Endodermal cell (in vitro differentiated cells): ENCODE measurements at regions not wholly inside any gene's neighbourhood (a gene's known extent, or its start where the extent isn't known, plus 50 kb on each side); places are given as distances from the start of the nearest gene placed in this dataset.

Source experiments
- DNase-seq: peaks from one replicate; pipeline ENCODE4 v3.0.0-alpha.2; 2017
- H3K27ac ChIP-seq: 2 replicates; pipeline ENCODE4 v1.5.1; 2013; ENCODE audit warnings: mild to moderate bottlenecking, low read depth, low read length, moderate library complexity
- H3K27me3 ChIP-seq: 2 replicates; pipeline ENCODE4 v1.6.1; 2013; ENCODE audit warnings: mild to moderate bottlenecking, low read length, moderate library complexity; ENCODE audit not compliant: insufficient read depth, control insufficient read depth, poor library complexity, severe bottlenecking
- H3K36me3 ChIP-seq: 2 replicates; pipeline ENCODE4 v1.7.0; 2013; ENCODE audit warnings: mild to moderate bottlenecking, low read length, moderate library complexity; ENCODE audit not compliant: control insufficient read depth, insufficient read depth
- H3K4me1 ChIP-seq: one replicate; pipeline ENCODE4 v1.7.0; 2013; ENCODE audit warnings: low read length; ENCODE audit not compliant: control insufficient read depth, insufficient read depth
- H3K4me3 ChIP-seq: 2 replicates; pipeline ENCODE4 v1.5.1; 2013; ENCODE audit warnings: mild to moderate bottlenecking, low read length, moderate library complexity
- H3K9ac ChIP-seq: 2 replicates; pipeline ENCODE4 v1.6.1; 2013; ENCODE audit warnings: mild to moderate bottlenecking, low read length, moderate library complexity; ENCODE audit not compliant: poor library complexity, severe bottlenecking; ENCODE audit errors: extremely low read depth
- H3K9me3 ChIP-seq: 2 replicates; pipeline ENCODE4 v1.6.1; 2013; ENCODE audit warnings: mild to moderate bottlenecking, low read length, moderate library complexity; ENCODE audit not compliant: control insufficient read depth
- H3K27ac Mint-ChIP-seq: 2 replicates; pipeline ENCODE4 v1.8.0; 2020; ENCODE audit warnings: mixed read lengths
- H3K27me3 Mint-ChIP-seq: 2 replicates; pipeline ENCODE4 v1.8.0; 2021; ENCODE audit warnings: mild to moderate bottlenecking, mixed read lengths; ENCODE audit not compliant: insufficient read depth
- H3K36me3 Mint-ChIP-seq: 2 replicates; pipeline ENCODE4 v1.8.0; 2020; ENCODE audit warnings: low read depth, mixed read lengths
- H3K4me1 Mint-ChIP-seq: 2 replicates; pipeline ENCODE4 v1.8.0; 2020; ENCODE audit warnings: mixed read lengths
- H3K4me3 Mint-ChIP-seq: 2 replicates; pipeline ENCODE4 v1.8.0; 2020; ENCODE audit warnings: mild to moderate bottlenecking, moderate library complexity, mixed read lengths
- H3K9me3 Mint-ChIP-seq: 2 replicates; pipeline ENCODE4 v1.8.0; 2020; ENCODE audit warnings: mild to moderate bottlenecking, mixed read lengths
- CTCF ChIP-seq: fragments of 200-600 bp; sonication (generic); conservative IDR thresholded peaks from 2 replicates; pipeline ENCODE4 v1.5.0; 2021; ENCODE audit warnings: antibody characterized with exemption, mild to moderate bottlenecking
- WGBS, 2 experiments: methylation state at CpG; one replicate each; pipeline versions ENCODE4 v1.1.5 to v1.1.7; 2013; ENCODE audit warnings: missing lambda C conversion rate in 2 of 2, mixed read lengths in 1 of 2; ENCODE audit not compliant: insufficient coverage in 1 of 2, insufficient read length in 1 of 2; 5-methylcytosine and 5-hydroxymethylcytosine counted together

GRCh38 chr7:84513061-84513460, 318.5 kb upstream of the SEMA3A start:
- no peaks in the 10 kb centered on the region for H3K9me3 Mint-ChIP-seq
- Histone ChIP-seq H3K9ac (no peak overlapping the region), H3K27ac (no peak overlapping the region), H3K9me3 (no peaks in the 10 kb centered on the region), H3K4me1 (no peaks in the 10 kb centered on the region), H3K36me3 (no peaks in the 10 kb centered on the region), H3K4me3 (no peak overlapping the region), H3K27me3 (no peaks in the 10 kb centered on the region)
- 89% methylated on average over 2 of the region's 3 CpGs; no CpG with 5 or more reads in 1 of the 2 experiments for WGBS, 2 experiments
- no peak overlapping the region for H3K4me3 Mint-ChIP-seq
- H3K27me3 Mint-ChIP-seq, result no peaks in the 10 kb centered on the region
- TF ChIP-seq CTCF, result no peak
- no peaks in the 10 kb centered on the region for H3K36me3 Mint-ChIP-seq
- no peak overlapping the region for H3K27ac Mint-ChIP-seq
- no peak for DNase-seq
- peaks cover 7% of the 10 kb centered on the region for H3K4me1 Mint-ChIP-seq

- Histone ChIP-seq H3K4me3 (no peak overlapping the region), H3K27me3 (no peaks in the 10 kb centered on the region), H3K36me3 (no peaks in the 10 kb centered on the region), H3K9ac (no peak overlapping the region), H3K9me3 (no peaks in the 10 kb centered on the region), H3K27ac (no peak overlapping the region), H3K4me1 (no peaks in the 10 kb centered on the region)
- H3K36me3 Mint-ChIP-seq, result no peaks in the 10 kb centered on the region
- H3K4me1 Mint-ChIP-seq, result peaks cover 7% of the 10 kb centered on the region
- no peak for TF ChIP-seq CTCF
- no peak overlapping the region for H3K27ac Mint-ChIP-seq
- no peak for DNase-seq
- H3K4me3 Mint-ChIP-seq, result no peak overlapping the region
- WGBS, 2 experiments, result 88% methylated on average over 1 of the region's 1 CpG; no CpG with 5 or more reads in 1 of the 2 experiments
- no peaks in the 10 kb centered on the region for H3K9me3 Mint-ChIP-seq
- no peaks in the 10 kb centered on the region for H3K27me3 Mint-ChIP-seq
These were observed 317.5 kb upstream of the SEMA3A start for GRCh38 chr7:84512055-84512454.

GRCh38 chr7:84510505-84510904, 315.9 kb upstream of the SEMA3A start:
- no peak for TF ChIP-seq CTCF
- no peak for DNase-seq
- Mint-ChIP-seq H3K4me3 (no peak overlapping the region), H3K27ac (no peak overlapping the region), H3K27me3 (no peaks in the 10 kb centered on the region), H3K4me1 (peaks cover 7% of the 10 kb centered on the region), H3K36me3 (no peaks in the 10 kb centered on the region), H3K9me3 (no peaks in the 10 kb centered on the region)
- H3K9ac ChIP-seq, result no peak overlapping the region
- no peaks in the 10 kb centered on the region for H3K36me3 ChIP-seq
- WGBS, 2 experiments, result 91% methylated on average over 1 of the region's 1 CpG; no CpG with 5 or more reads in 1 of the 2 experiments
- no peak overlapping the region for H3K4me3 ChIP-seq
- no peaks in the 10 kb centered on the region for H3K4me1 ChIP-seq
- no peaks in the 10 kb centered on the region for H3K27me3 ChIP-seq
- H3K9me3 ChIP-seq, result no peaks in the 10 kb centered on the region
- no peak overlapping the region for H3K27ac ChIP-seq
